ENCODE measurements at regions not wholly inside any gene's neighbourhood (a gene's known extent, or its start where the extent isn't known, plus 50 kb on each side); places are given as distances from the start of the nearest gene placed in this dataset.

DNA sequence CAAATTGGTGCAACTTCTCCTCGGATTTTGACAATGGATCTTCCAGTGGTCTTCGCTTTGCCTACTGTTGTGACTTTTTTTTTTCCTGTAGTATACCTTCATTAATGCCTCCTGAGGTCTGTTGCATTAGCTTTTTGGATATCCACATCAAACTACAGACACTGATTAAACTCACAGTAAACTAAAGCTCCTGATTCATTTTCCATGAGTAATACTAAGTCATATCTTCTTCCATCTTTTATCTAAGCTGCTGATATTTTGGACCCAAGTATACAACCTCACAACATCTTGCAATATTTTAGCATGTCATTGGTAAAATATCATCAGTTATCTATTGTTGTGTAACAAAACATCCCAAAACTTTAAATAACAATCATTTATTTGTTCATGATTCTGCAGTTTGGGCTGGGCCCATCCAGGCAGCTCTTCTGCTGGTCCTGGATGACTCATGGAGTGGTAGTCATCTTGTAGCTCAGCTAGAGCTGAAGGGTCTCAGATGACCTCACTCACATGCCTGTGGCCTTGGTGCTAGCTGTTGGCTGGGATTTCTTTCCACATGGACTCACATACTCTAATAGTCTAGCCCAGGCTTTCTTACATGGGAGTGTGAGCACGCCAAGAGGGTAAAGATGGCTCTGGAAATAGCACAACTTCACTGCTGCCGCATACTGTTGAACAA, 78.3 kb upstream of the SRSF6 start:
- ChIA-PET POLR2A (no interaction called here), CTCF (no interaction called here)
- H3K27me3 Mint-ChIP-seq (ENCODE audit: insufficient read depth, unreplicated experiment) = peaks cover 35% of the 10 kb centered on the region
- Histone ChIP-seq H3K9me3 (no peaks in the 10 kb centered on the region), H3K4me1 (no peaks in the 10 kb centered on the region), H3K4me3 (ENCODE audit: low read depth, low read length) (no peak overlapping the region), H3K36me3 (ENCODE audit: control insufficient read depth, insufficient read depth, low read length) (no peaks in the 10 kb centered on the region), H3K27me3 (replicated peaks; ENCODE audit: control insufficient read depth, insufficient read depth, low read length) (no peaks in the 10 kb centered on the region; the same call in 1 of the 2 replicates)
- no peak for TF ChIP-seq CTCF (IDR thresholded peaks at IDR 0.05; ENCODE audit: insufficient read depth in 1 of 2, low read depth in 1 of 2, low read length in 1 of 2, severe bottlenecking in 1 of 2, unreplicated experiment in 1 of 2)
- no peak overlapping the region for H3K27ac Mint-ChIP-seq (ENCODE audit: unreplicated experiment)
- peak in 1 of 2 experiments; percentile 26 for DNase-seq
- intact Hi-C loops (cut with micrococcal nuclease; ENCODE audit: unreplicated experiment) = no loop called here
- H3K9me3 Mint-ChIP-seq (ENCODE audit: unreplicated experiment) = no peaks in the 10 kb centered on the region
- no TSS peak for BruUV-seq (replicated peaks)
- H3K36me3 Mint-ChIP-seq (ENCODE audit: insufficient read depth, unreplicated experiment) = no peaks in the 10 kb centered on the region
- H3K4me3 Mint-ChIP-seq (ENCODE audit: unreplicated experiment) = no peak overlapping the region
- H3K4me1 Mint-ChIP-seq (ENCODE audit: low read depth, unreplicated experiment) = no peaks in the 10 kb centered on the region

DNA sequence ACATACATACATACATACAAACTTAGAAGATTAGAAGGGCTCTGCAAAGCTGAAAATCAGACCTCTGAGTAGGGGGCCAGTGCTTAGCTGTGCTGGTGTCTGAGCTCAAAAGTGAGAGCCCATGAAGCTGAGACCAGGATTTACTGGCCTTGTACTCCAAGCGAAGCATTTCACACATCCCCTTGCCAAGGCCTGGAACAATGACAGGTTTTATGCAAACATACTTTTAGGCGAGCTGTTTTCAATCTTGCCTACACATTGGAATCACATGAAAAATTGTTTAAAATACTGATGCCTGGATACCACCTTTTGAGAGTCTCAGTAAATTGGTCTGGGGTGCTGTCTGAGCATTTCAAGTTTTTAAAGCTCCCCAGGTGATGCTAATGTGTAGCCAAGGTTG, 80.9 kb upstream of the SRSF6 start:
- BruUV-seq (replicated peaks) = no TSS peak

GRCh38 chr20:43375591-43375990, 82.1 kb upstream of the SRSF6 start:
- H3K27me3 Mint-ChIP-seq (ENCODE audit: insufficient read depth, unreplicated experiment) = peaks cover 39% of the 10 kb centered on the region
- DNase-seq = no peak
- BruUV-seq (replicated peaks) = no TSS peak
- TF ChIP-seq CTCF (IDR thresholded peaks at IDR 0.05; ENCODE audit: insufficient read depth in 1 of 2, low read depth in 1 of 2, low read length in 1 of 2, severe bottlenecking in 1 of 2, unreplicated experiment in 1 of 2) = no peak
- Histone ChIP-seq H3K36me3 (ENCODE audit: control insufficient read depth, insufficient read depth, low read length) (no peaks in the 10 kb centered on the region), H3K4me1 (no peaks in the 10 kb centered on the region), H3K4me3 (ENCODE audit: low read depth, low read length) (no peak overlapping the region), H3K27me3 (replicated peaks; ENCODE audit: control insufficient read depth, insufficient read depth, low read length) (no peaks in the 10 kb centered on the region; the same call in 1 of the 2 replicates), H3K9me3 (no peaks in the 10 kb centered on the region)
- ChIA-PET POLR2A (no interaction called here), CTCF (no interaction called here)
- intact Hi-C loops (cut with micrococcal nuclease; ENCODE audit: unreplicated experiment) = no loop called here
- H3K36me3 Mint-ChIP-seq (ENCODE audit: insufficient read depth, unreplicated experiment) = no peaks in the 10 kb centered on the region
- no peak overlapping the region for H3K27ac Mint-ChIP-seq (ENCODE audit: unreplicated experiment)
- no peaks in the 10 kb centered on the region for H3K9me3 Mint-ChIP-seq (ENCODE audit: unreplicated experiment)
- H3K4me1 Mint-ChIP-seq (ENCODE audit: low read depth, unreplicated experiment) = no peaks in the 10 kb centered on the region
- no peak overlapping the region for H3K4me3 Mint-ChIP-seq (ENCODE audit: unreplicated experiment)

More for the DNA sequence above, 80.9 kb upstream of the SRSF6 start:
- H3K4me1 Mint-ChIP-seq (ENCODE audit: low read depth, unreplicated experiment) = no peaks in the 10 kb centered on the region
- H3K27me3 ChIP-seq (replicated peaks; ENCODE audit: control insufficient read depth, insufficient read depth, low read length) = no peaks in the 10 kb centered on the region; the same call in 1 of the 2 replicates
- peaks cover 39% of the 10 kb centered on the region for H3K27me3 Mint-ChIP-seq (ENCODE audit: insufficient read depth, unreplicated experiment)
- H3K36me3 Mint-ChIP-seq (ENCODE audit: insufficient read depth, unreplicated experiment) = no peaks in the 10 kb centered on the region
- no peak for TF ChIP-seq CTCF (IDR thresholded peaks at IDR 0.05; ENCODE audit: insufficient read depth in 1 of 2, low read depth in 1 of 2, low read length in 1 of 2, severe bottlenecking in 1 of 2, unreplicated experiment in 1 of 2)
- H3K9me3 Mint-ChIP-seq (ENCODE audit: unreplicated experiment) = no peaks in the 10 kb centered on the region
- peak in 1 of 2 experiments; percentile 19 for DNase-seq
- POLR2A ChIA-PET = no interaction called here
- no peaks in the 10 kb centered on the region for H3K9me3 ChIP-seq
- H3K36me3 ChIP-seq (ENCODE audit: control insufficient read depth, insufficient read depth, low read length) = no peaks in the 10 kb centered on the region
- no peak overlapping the region for H3K4me3 Mint-ChIP-seq (ENCODE audit: unreplicated experiment)
- no peak overlapping the region for H3K4me3 ChIP-seq (ENCODE audit: low read depth, low read length)
- no peaks in the 10 kb centered on the region for H3K4me1 ChIP-seq
- no peak overlapping the region for H3K27ac Mint-ChIP-seq (ENCODE audit: unreplicated experiment)
- CTCF ChIA-PET = no interaction called here
- intact Hi-C loops (cut with micrococcal nuclease; ENCODE audit: unreplicated experiment) = no loop called here

All from Caco-2 (cell line).